HG03571 (cell line): ENCODE measurements at regions not wholly inside any gene's neighbourhood (a gene's known extent, or its start where the extent isn't known, plus 50 kb on each side); places are given as distances from the start of the nearest gene placed in this dataset.
"Not testable (repeated sequence)": the region's sequence is repeated elsewhere in the genome, so short reads cannot be mapped to it uniquely, and the experiment has no call there.

Source experiments
- ATAC-seq: cut with Tn5 transposase; IDR thresholded peaks from one replicate; pipeline ENCODE4 v1.9.1; 2021; ENCODE audit not compliant: unreplicated experiment

- no peak for ATAC-seq
Observed at GRCh38 chr11:130979386-130979972, 63.2 kb upstream of the SNX19 start.

DNA sequence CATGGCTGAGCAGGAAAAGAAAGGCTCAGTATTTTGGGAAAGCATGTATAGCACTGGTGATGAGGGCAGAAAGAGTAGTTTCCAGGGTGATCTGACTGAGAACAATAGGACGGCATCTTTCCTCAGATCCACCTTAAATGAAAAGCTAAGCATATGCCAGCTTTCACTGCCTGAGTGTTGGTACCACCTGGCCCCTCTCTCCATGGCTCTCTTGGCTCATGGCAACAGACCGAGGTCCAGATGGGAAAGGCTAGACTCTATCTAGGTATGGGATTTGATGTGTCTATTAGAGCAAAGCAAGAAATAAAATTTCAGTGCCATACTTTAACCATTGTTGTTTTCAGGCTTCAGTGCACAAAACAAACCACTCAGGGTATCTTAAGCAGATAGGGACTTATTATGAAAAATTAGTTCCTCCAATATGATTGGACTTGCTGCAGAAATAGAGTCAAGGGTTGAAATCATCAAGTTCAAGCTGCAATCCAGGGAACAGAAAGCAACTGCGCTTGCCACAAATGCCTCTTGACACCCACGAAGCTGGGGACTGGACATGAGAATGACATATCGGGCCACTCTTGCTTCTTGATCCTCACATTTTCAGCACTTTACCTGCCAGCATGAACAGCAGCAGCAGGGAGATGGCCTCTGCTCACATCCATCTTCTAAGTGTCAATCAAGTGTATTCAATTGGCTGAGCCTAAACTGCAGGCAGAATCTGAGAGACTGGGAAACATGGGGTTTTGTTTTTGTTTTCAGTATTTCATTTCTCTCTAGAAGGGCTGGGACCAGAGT is 64.0 kb upstream of the SNX19 start:
- ATAC-seq, result no peak

DNA sequence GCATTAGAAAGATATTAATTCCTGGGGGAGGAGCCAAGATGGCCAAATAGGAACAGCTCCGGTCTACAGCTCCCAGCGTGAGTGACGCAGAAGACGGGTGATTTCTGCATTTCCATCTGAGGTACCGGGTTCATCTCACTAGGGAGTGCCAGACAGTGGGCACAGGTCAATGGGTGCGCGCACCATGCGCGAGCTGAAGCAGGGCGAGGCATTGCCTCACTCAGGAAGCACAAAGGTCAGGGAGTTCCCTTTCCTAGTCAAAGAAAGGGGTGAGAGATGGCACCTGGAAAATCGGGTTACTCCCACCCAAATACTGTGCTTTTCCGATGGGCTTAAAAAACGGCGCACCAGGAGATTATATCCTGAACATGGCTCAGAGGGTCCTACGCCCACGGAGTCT is 68.0 kb upstream of the SNX19 start:
- ATAC-seq, result not testable (repeated sequence)

DNA sequence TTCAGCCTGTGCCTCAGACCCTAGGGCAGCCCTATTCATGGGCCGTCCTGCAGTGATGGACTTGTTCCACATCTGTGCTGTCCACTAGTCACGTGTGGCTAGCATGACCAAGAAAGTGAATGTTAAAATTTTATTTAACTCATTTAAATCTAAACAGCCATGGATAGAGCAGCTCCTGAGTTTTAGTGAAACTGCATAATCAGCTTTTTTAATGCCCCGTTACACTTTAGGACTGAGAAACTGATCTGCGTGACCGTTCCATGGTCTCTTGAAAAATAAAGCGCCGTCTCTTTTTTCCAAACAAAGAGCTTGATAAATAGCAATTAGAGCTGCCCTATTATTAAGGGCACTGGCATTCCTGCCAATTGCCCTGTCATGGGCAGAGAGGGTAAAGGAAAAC is 76.5 kb upstream of the SNX19 start:
- no peak for ATAC-seq

GRCh38 chr11:130994043-130994442 is 77.8 kb upstream of the SNX19 start:
- no peak for ATAC-seq

DNA sequence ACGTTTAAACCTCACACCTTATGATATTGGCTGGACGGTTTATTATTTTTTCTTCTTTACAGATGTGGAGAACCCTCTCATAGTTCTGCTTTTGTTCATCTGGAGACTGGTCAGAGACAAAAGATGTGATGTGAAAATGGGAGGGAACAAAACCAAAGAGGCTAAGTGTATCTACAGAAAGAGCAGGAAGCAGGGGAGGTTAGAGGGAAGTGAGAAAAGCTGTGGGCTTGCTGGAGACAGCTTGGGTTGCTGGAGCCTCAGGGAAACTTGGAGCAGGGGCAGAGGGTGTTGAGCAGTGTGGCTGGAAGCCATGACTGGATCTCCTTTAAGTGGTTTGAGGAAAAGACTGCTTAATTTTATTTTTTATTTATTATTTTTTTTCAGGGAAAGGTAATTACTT is 79.0 kb upstream of the SNX19 start:
- no peak for ATAC-seq

GRCh38 chr11:130997278-130997677 is 81.0 kb upstream of the SNX19 start:
- no peak for ATAC-seq

GRCh38 chr11:130999086-130999485 is 82.8 kb upstream of the SNX19 start:
- ATAC-seq, result no peak

- ATAC-seq, result no peak
Observed at GRCh38 chr11:130999992-131000770, 83.9 kb upstream of the SNX19 start.

DNA sequence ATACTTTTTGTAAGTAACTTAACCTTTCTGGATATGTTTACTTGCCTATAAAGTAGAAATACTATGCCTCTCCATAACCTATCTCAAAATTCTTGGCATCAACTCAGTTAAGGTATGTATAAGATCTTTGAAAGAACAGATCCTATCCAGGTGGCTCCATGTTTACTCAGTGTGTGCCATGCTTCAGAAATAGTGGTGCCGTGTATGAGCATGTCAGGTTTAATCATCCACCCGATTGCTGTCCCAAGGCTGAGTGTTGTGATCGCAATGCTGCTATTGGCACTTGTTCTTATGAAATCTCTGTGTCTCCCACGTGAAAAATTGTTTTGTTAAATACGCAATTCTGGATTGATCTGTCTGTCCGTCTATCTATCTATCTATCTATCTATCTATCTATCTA is 85.9 kb upstream of the SNX19 start:
- ATAC-seq, result no peak

- ATAC-seq, result no peak
Observed at GRCh38 chr11:131005829-131006228, 89.5 kb upstream of the SNX19 start.

GRCh38 chr11:131025020-131025419 is 108.7 kb upstream of the SNX19 start:
- ATAC-seq, result no peak

GRCh38 chr11:131025421-131026125 is 109.3 kb upstream of the SNX19 start:
- ATAC-seq, result no peak

DNA sequence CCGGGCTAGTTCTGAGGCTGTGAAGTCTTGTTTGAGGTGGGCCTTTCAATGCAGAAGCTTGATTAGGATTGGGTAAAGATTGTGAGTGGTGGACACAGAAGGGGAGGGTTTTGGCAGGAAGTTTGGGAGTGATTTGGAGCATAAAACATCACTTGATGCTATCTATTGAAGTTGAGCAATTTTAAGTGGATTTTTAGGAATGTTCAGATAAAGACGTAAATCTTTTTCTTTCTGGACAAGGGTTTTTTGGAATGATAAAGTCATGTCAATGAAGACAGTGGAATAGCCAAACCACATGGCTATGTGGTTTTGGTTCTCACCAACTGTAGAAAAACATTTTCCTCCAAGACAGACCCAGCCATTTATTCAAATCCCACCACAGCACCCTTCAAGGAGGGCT is 111.2 kb upstream of the SNX19 start:
- ATAC-seq, result no peak

DNA sequence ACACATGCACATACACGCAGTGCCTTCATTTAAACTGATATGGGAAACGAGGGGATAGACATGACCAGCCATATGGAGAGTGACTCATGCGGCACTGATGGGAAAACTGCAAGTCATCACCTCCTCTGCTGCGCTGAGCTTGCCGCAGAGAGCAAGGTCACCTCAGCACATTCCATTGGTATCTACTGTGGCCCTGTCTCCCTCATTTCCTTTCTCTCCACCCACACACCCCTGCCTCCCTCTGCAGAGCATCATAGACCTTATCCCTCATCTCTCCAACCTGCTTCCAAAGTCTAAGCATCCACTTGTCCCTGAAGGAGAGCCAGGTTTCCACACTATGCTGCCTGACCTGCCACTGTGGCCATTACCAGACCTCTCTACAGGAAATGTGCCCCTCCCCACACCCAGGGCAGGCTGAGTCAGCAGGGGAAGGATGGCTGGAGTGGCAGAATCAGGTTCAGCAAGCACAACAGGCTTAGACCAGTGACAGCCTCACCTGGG is 116.9 kb upstream of the SNX19 start:
- ATAC-seq, result no peak

GRCh38 chr11:131036514-131036913 is 120.2 kb upstream of the SNX19 start:
- no peak for ATAC-seq

DNA sequence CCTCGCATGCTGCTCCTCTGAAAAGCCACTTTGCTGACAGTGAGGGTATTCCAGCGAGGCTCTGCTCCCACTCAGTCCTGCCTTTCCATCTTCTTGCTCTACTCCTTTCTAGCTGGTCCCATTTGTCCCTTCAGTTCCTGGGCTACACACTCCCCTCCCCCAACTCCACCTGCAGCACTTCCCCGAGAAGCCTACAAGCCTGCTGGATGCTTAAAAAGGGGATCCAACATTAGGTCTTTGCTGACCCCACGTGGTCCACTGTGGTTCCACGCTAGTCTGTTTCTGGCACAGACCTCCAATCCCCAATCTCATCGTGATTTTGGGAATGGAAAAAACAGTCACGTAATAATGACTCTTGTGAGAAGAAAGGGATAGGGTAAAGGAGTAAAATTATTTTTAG is 121.6 kb upstream of the SNX19 start:
- ATAC-seq, result no peak

GRCh38 chr11:131038597-131038996 is 122.3 kb upstream of the SNX19 start:
- no peak for ATAC-seq

- no peak for ATAC-seq
Observed at GRCh38 chr11:131041331-131042040, 125.2 kb upstream of the SNX19 start.

DNA sequence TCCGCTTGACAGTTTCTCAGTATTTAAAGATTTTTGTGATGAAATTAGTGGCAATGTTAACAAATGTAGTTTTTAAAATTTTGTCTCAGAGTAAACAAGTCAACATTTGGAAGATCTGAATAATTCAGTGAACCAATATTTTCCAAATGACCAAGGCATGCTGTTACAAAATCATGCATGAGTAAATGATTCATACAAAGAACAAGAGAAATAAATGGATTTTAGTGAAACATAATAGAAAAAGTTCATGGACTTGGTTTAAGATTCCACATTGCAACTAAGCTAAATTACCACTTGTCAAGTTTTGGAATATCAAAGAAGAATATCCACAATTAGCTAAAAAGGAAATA is 125.7 kb upstream of the SNX19 start:
- no peak for ATAC-seq

DNA sequence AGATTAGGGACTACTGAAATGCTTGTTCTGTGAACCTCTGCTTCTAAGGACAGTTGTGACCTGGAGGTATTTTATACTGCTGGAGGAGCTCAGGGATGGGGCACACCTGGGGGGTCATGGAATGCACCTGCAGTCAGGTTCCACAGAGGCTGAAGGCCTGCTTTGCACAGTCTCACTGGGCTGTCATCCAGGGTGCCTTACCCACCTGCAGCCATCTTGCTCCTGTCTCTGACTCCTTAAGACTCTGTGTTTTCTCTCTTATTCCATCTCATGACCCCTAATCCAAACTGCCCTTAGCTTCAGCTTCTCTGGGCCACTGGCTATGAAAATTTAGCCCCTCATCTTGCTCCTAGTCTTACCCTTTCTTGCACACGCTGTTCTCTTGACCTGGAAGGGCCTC is 127.0 kb upstream of the SNX19 start:
- ATAC-seq, result no peak
